ENCODE measurements at regions not wholly inside any gene's neighbourhood (a gene's known extent, or its start where the extent isn't known, plus 50 kb on each side); places are given as distances from the start of the nearest gene placed in this dataset.

DNA sequence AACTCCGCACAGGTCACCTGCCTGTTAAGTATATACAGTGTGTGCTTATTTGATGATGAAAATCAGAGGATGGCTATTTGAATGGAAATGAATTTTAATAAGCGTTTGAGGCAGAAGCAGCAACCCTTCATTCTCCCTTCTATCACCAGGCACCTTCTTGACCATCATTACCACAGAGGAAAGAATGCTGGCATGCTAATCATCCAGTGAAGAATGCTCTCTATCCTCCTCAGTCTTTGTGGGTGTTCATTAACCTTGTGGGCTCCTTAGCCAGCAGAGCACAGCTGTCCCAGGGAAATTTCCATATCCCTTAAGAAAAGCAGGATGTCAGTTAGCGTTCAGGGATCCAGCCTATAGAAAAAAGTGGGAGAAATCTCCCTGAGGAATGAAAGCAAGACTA lies 428.0 kb upstream of the CAMK1G start:
- no peak overlapping the region for H2AFZ ChIP-seq (ENCODE audit: low read depth, low read length)
- H3K9ac ChIP-seq (ENCODE audit: low read length), result no peak overlapping the region
- H3K27me3 Mint-ChIP-seq (ENCODE audit: low read depth, unreplicated experiment), result no peaks in the 10 kb centered on the region
- peaks cover 2% of the 10 kb centered on the region for H3K36me3 Mint-ChIP-seq (ENCODE audit: low read depth, unreplicated experiment)
- no peak overlapping the region for H3K4me3 ChIP-seq (ENCODE audit: insufficient read depth, low read depth, low read length)
- H3K27ac ChIP-seq (ENCODE audit: low read depth, low read length), result no peak overlapping the region
- no peaks in the 10 kb centered on the region for H4K20me1 ChIP-seq (ENCODE audit: insufficient read depth, low read length)
- no peaks in the 10 kb centered on the region for H3K27me3 ChIP-seq (ENCODE audit: insufficient read depth, low read length)
- H3K4me3 Mint-ChIP-seq (ENCODE audit: unreplicated experiment), result no peak overlapping the region
- no peaks in the 10 kb centered on the region for H3K79me2 ChIP-seq (ENCODE audit: insufficient read depth, low read length)
- no peaks in the 10 kb centered on the region for H3K9me3 Mint-ChIP-seq (ENCODE audit: unreplicated experiment)
- peaks cover 33% of the 10 kb centered on the region for H3K4me1 Mint-ChIP-seq (ENCODE audit: low read depth, unreplicated experiment)
- H3K4me2 ChIP-seq (ENCODE audit: low read length), result no peak overlapping the region
- no peaks in the 10 kb centered on the region for H3K4me1 ChIP-seq (ENCODE audit: insufficient read depth, low read length)
- no peak for TF ChIP-seq EZH2 (IDR thresholded peaks at IDR 0.05; ENCODE audit: insufficient read depth, low read length)
- TF ChIP-seq, protein P1, sequence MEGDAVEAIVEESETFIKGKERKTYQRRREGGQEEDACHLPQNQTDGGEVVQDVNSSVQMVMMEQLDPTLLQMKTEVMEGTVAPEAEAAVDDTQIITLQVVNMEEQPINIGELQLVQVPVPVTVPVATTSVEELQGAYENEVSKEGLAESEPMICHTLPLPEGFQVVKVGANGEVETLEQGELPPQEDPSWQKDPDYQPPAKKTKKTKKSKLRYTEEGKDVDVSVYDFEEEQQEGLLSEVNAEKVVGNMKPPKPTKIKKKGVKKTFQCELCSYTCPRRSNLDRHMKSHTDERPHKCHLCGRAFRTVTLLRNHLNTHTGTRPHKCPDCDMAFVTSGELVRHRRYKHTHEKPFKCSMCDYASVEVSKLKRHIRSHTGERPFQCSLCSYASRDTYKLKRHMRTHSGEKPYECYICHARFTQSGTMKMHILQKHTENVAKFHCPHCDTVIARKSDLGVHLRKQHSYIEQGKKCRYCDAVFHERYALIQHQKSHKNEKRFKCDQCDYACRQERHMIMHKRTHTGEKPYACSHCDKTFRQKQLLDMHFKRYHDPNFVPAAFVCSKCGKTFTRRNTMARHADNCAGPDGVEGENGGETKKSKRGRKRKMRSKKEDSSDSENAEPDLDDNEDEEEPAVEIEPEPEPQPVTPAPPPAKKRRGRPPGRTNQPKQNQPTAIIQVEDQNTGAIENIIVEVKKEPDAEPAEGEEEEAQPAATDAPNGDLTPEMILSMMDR (IDR thresholded peaks at IDR 0.05; ENCODE audit: insufficient read depth, low read depth, low read length), result no peak
- H3K9me3 ChIP-seq (ENCODE audit: insufficient read depth, low read depth, low read length), result no peaks in the 10 kb centered on the region
- FAIRE-seq, result no peak
- H3K27ac Mint-ChIP-seq (ENCODE audit: unreplicated experiment), result peak overlapping the region; percentile 83
- H3K36me3 ChIP-seq (ENCODE audit: insufficient read depth, low read length), result no peaks in the 10 kb centered on the region
- no peak for DNase-seq (ENCODE audit: low read depth)

DNA sequence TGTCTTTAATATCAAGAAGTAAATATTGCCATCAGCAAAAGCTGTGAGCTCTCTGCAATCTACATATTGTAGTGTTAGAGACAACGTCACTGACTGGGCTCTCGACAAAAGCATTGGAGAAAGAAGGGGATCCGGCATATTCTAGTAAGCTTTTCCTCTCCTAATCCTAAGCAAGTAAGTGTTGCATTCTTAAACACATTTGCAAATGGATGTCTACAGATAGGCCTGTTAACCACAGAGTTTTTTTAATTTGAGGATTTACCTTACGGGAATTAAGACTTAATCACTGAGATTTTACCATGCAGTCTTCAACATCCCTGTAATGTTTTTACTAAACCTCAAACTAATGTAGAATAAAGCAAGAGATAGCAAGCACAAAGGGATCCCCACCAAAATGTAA lies 426.5 kb upstream of the CAMK1G start:
- H3K9me3 ChIP-seq (ENCODE audit: insufficient read depth, low read depth, low read length), result no peaks in the 10 kb centered on the region
- no peak for DNase-seq (ENCODE audit: low read depth)
- Mint-ChIP-seq H3K4me3 (ENCODE audit: unreplicated experiment) (no peak overlapping the region), H3K4me1 (ENCODE audit: low read depth, unreplicated experiment) (peaks cover 33% of the 10 kb centered on the region), H3K36me3 (ENCODE audit: low read depth, unreplicated experiment) (peaks cover 2% of the 10 kb centered on the region), H3K9me3 (ENCODE audit: unreplicated experiment) (no peaks in the 10 kb centered on the region), H3K27ac (ENCODE audit: unreplicated experiment) (no peak overlapping the region), H3K27me3 (ENCODE audit: low read depth, unreplicated experiment) (no peaks in the 10 kb centered on the region)
- no peaks in the 10 kb centered on the region for H3K4me1 ChIP-seq (ENCODE audit: insufficient read depth, low read length)
- H3K36me3 ChIP-seq (ENCODE audit: insufficient read depth, low read length), result no peaks in the 10 kb centered on the region
- H3K79me2 ChIP-seq (ENCODE audit: insufficient read depth, low read length), result no peaks in the 10 kb centered on the region
- TF ChIP-seq, protein P1 (IDR thresholded peaks at IDR 0.05; ENCODE audit: insufficient read depth, low read depth, low read length), result no peak
- no peak for TF ChIP-seq EZH2 (IDR thresholded peaks at IDR 0.05; ENCODE audit: insufficient read depth, low read length)
- no peak for FAIRE-seq
- H3K27ac ChIP-seq (ENCODE audit: low read depth, low read length), result no peak overlapping the region
- H3K27me3 ChIP-seq (ENCODE audit: insufficient read depth, low read length), result no peaks in the 10 kb centered on the region
- H3K4me3 ChIP-seq (ENCODE audit: insufficient read depth, low read depth, low read length), result no peak overlapping the region
- no peak overlapping the region for H2AFZ ChIP-seq (ENCODE audit: low read depth, low read length)
- no peaks in the 10 kb centered on the region for H4K20me1 ChIP-seq (ENCODE audit: insufficient read depth, low read length)
- H3K4me2 ChIP-seq (ENCODE audit: low read length), result no peak overlapping the region
- no peak overlapping the region for H3K9ac ChIP-seq (ENCODE audit: low read length)

DNA sequence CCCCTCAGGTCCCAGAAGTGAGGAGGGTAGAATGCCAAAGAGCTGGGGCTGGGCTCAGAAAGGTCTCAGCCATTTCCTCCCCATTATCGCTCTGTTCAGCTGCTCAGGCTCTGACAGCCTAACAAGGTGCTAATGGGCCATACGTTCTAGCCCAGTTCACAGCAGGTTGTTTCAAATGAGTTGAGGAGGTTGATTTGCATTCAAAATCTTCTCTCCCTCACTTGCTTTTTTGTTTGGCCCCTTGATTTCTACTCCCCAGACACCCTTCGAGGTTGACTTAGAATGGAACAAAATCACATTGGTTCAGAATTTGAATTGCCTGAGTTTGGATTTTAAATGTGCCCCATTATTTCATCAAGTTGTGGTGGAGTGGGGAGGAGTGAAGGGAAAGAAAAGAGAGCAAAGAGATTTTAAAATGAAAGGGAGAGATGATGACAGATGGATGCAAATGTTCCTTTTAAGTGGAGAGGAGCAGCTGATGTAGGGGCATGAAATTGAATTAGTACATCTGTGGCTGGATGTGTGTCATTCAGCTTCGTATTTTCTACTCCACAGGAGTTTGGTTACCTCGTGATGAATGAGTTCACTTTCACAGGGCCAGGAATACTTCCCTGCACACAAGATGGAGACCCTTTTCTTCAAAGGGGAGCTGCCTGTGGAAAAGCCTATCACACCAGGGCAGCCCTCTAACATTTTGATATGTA lies 425.8 kb upstream of the CAMK1G start:
- Mint-ChIP-seq H3K4me3 (ENCODE audit: unreplicated experiment) (no peak overlapping the region), H3K4me1 (ENCODE audit: low read depth, unreplicated experiment) (peaks cover 33% of the 10 kb centered on the region)
- H3K4me3 ChIP-seq (ENCODE audit: insufficient read depth, low read depth, low read length), result no peak overlapping the region

More for the DNA sequence above, 425.8 kb upstream of the CAMK1G start:
- no peak overlapping the region for H3K27ac ChIP-seq (ENCODE audit: low read depth, low read length)
- no peaks in the 10 kb centered on the region for H3K36me3 ChIP-seq (ENCODE audit: insufficient read depth, low read length)
- TF ChIP-seq EZH2 (IDR thresholded peaks at IDR 0.05; ENCODE audit: insufficient read depth, low read length), result no peak
- TF ChIP-seq, protein P1 (IDR thresholded peaks at IDR 0.05; ENCODE audit: insufficient read depth, low read depth, low read length), result no peak
- no peaks in the 10 kb centered on the region for H3K27me3 ChIP-seq (ENCODE audit: insufficient read depth, low read length)
- DNase-seq (ENCODE audit: low read depth) (no peak), FAIRE-seq (no peak)
- no peaks in the 10 kb centered on the region for H3K79me2 ChIP-seq (ENCODE audit: insufficient read depth, low read length)
- no peaks in the 10 kb centered on the region for H3K9me3 ChIP-seq (ENCODE audit: insufficient read depth, low read depth, low read length)
- no peak overlapping the region for H3K9ac ChIP-seq (ENCODE audit: low read length)
- H3K36me3 Mint-ChIP-seq (ENCODE audit: low read depth, unreplicated experiment), result peaks cover 2% of the 10 kb centered on the region
- no peak overlapping the region for H2AFZ ChIP-seq (ENCODE audit: low read depth, low read length)
- H3K9me3 Mint-ChIP-seq (ENCODE audit: unreplicated experiment), result no peaks in the 10 kb centered on the region
- no peaks in the 10 kb centered on the region for H4K20me1 ChIP-seq (ENCODE audit: insufficient read depth, low read length)
- no peak overlapping the region for H3K4me2 ChIP-seq (ENCODE audit: low read length)
- no peak overlapping the region for H3K27ac Mint-ChIP-seq (ENCODE audit: unreplicated experiment)
- H3K27me3 Mint-ChIP-seq (ENCODE audit: low read depth, unreplicated experiment), result no peaks in the 10 kb centered on the region
- no peaks in the 10 kb centered on the region for H3K4me1 ChIP-seq (ENCODE audit: insufficient read depth, low read length)
